HG03558 (cell line): ENCODE measurements at regions not wholly inside any gene's neighbourhood (a gene's known extent, or its start where the extent isn't known, plus 50 kb on each side); places are given as distances from the start of the nearest gene placed in this dataset.

ENCODE experiments used
- ATAC-seq: cut with Tn5 transposase; IDR thresholded peaks from one replicate; pipeline ENCODE4 v1.9.1; 2021; ENCODE audit warnings: moderate number of reproducible peaks; ENCODE audit not compliant: unreplicated experiment; ENCODE audit errors: extremely low read depth

- no peak for ATAC-seq
Observed at GRCh38 chr15:31545257-31545656, 218.6 kb downstream of the KLF13 start.

GRCh38 chr15:31550211-31550977 lies 223.8 kb downstream of the KLF13 start:
- no peak for ATAC-seq

DNA sequence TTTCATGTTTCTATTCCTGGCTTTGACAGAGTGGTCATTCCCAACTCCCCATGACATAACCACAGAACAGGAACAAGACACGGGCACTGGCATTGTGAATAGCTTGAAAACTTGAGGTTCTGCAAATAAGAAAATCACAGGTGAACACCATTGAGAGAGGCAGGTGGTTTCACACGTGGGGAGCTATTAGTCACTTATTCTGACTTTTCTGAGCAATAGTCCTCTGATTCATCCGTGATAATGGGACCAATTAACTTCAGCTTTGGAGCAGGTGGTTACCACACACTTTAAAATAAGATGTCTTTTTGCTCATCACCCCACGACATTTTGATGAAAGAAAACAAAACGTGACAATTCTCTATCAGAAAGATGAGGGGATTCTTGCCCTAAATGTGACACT lies 224.7 kb downstream of the KLF13 start:
- no peak for ATAC-seq

GRCh38 chr15:31552482-31553099 lies 226.0 kb downstream of the KLF13 start:
- no peak for ATAC-seq

- no peak for ATAC-seq
Observed at GRCh38 chr15:31554261-31554660, 227.6 kb downstream of the KLF13 start.

GRCh38 chr15:31555022-31555421 lies 228.4 kb downstream of the KLF13 start:
- ATAC-seq: no peak

GRCh38 chr15:31556494-31557150 lies 230.0 kb downstream of the KLF13 start:
- no peak for ATAC-seq

- ATAC-seq: no peak
Observed at GRCh38 chr15:31557899-31558298, 231.3 kb downstream of the KLF13 start.

GRCh38 chr15:31558840-31559239 lies 232.2 kb downstream of the KLF13 start:
- ATAC-seq: no peak

DNA sequence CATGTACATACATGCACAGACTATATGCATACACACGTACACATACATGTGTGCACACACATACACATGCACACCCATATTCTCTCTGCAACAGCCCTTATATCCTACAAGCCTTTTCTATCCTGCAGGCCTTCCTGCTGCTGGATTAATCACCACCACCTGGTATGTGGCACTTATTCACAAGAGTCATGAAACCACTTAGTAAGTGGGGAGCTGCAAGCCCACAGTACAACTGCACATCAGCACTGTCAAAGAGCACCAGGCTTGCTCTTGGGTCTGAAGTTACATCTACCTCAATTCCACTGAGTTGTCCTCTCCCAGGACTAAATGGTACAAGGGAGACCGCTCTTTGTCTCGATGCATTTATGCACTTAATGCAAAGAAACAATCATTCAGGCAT lies 233.2 kb downstream of the KLF13 start:
- ATAC-seq: no peak

GRCh38 chr15:31560643-31561042 lies 234.0 kb downstream of the KLF13 start:
- no peak for ATAC-seq

GRCh38 chr15:31561156-31561555 lies 234.5 kb downstream of the KLF13 start:
- ATAC-seq: no peak

GRCh38 chr15:31563001-31563400 lies 236.4 kb downstream of the KLF13 start:
- ATAC-seq: no peak

DNA sequence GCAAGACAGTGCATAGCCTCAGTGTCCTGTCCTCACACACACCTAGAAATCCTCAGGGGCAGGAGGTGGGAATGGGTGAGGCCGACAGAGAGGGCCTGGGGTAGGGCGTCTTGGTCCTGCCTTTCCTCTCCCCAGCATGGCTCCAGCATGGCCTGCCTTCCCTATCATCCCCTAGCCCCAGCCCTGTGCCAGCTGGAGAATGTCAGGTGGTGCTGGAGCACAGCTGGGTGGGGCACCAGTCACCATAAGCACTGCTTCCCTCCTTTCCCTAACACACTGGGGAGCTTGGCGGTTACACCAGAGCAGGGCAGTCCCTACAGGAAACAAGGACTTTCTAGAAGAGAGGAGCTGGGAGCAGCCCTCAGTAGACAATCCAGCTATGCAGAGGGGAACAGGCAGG lies 236.8 kb downstream of the KLF13 start:
- ATAC-seq: no peak

DNA sequence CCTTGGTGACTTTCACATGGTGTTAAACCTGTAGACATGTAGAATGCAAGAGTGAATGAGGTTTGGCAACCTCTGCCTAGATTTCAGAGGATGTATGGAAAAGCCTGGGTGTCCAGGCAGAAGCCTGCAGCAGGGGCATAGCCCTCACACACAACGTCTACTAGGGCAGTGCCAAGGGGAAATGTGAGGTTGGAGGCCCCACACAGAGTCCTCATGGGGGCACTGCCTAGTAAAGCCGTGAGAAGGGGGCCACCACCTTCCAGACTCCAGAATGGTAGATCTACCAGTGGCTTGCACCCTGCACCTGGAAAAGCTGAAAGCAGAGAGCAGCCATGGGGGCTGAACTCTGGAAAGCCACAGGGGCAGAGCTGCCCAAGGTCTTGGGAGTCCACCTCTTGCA lies 241.2 kb downstream of the KLF13 start:
- no peak for ATAC-seq

DNA sequence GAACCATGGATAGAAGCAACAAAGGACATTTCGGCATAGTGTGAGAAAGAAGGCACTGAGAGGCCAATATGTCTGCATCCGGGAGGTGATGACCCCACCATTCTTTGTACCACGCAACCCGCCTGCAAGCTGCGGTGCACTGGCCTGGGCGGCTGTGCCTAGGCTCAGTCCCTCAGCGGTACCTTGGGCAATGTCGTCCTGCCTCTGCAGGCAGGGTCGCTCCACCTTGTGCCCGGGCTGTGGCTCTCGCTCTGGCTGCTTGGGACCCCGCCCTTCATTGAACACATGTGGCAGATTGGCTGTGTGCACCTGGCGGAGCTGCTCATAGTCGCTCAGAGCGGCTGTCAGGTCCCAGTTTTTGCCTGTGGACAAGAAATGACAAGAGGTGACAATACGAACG lies 243.2 kb downstream of the KLF13 start:
- ATAC-seq: no peak

DNA sequence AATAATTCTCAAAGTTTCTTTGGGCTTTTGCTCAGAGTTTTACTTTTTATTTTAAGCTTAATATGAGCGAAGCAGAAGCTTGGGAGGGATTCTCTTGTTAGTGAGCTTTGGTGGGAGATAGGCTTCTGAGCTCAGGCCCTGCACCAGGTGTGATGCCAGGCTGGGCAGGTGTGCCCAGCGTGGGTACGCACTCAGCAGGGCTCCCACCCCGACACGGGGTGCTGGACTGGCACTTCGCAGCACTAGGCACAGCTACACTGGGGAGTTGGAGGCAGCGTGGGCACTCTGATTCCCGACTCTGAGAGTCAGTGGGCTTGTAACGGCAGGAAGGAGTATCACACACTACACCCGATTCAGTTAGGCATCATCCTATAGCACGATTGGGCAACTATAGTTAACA lies 244.0 kb downstream of the KLF13 start:
- ATAC-seq: no peak

GRCh38 chr15:31571676-31572075 lies 245.0 kb downstream of the KLF13 start:
- ATAC-seq: no peak

DNA sequence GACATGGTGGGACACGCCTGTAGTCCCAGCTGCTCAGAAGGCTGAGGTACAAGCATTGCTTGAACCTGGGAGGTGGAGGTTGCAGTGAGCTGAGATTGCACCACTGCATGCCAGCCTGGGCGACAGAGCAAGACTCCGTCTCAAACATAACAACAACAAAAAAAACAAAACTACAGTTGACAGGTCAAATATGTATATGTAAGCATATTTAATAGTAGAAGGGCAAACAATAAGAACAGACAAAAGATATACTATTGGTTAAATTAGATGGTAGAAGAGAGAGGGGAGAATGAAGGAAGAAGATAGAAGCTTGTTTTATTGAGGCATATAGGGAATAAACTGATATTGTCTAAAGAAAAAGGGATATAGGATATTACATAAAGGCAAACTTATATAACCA lies 247.1 kb downstream of the KLF13 start:
- ATAC-seq: no peak

- no peak for ATAC-seq
Observed at GRCh38 chr15:31574766-31575165, 248.1 kb downstream of the KLF13 start.

DNA sequence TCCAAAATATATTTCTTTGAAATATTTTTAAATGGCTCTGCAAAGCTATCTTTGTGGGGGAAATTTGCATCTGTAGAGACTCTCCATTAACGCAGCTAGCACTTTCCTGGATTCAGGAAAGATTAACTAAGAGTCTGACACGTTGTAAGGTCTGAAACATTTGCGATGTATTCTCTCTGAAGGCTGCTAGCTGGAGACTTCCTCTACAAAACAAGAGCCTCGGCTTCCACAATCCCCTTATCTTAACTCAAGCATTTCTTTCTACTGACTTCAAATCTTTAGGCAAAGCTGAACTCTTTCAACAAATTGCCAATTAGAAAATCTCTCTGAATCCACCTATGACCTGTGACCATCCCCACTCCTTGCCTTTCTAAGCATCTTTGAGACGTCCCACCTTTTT lies 250.5 kb downstream of the KLF13 start:
- no peak for ATAC-seq

GRCh38 chr15:31579282-31579681 lies 252.6 kb downstream of the KLF13 start:
- no peak for ATAC-seq
